Astrocyte of the cerebellum (primary cell): ENCODE measurements at regions not wholly inside any gene's neighbourhood (a gene's known extent, or its start where the extent isn't known, plus 50 kb on each side); places are given as distances from the start of the nearest gene placed in this dataset.
"Not testable (repeated sequence)": the region's sequence is repeated elsewhere in the genome, so short reads cannot be mapped to it uniquely, and the experiment has no call there.

Experiments used
- DNase-seq: peaks from one replicate; pipeline ENCODE4 v3.0.0-alpha.2; 2011; ENCODE audit warnings: low read depth
- H3K4me3 ChIP-seq: 2 replicates; pipeline ENCODE4 v1.5.1; 2011; ENCODE audit warnings: mild to moderate bottlenecking, low read depth, low read length, moderate library complexity
- CTCF ChIP-seq: IDR thresholded peaks from 2 replicates; pipeline ENCODE4 v1.5.1; 2012; ENCODE audit warnings: low read length, low read depth, moderate library complexity, mild to moderate bottlenecking; ENCODE audit errors: missing control alignments
- in situ Hi-C: cut with HindIII; loops from 2 replicates; pipeline ENCODE4 v1.10.0; 2017; ENCODE audit warnings: low sequenced_read_pairs

GRCh38 chr14:42499137-42499536 lies 892.5 kb downstream of the LRFN5 start:
- TF ChIP-seq CTCF, result no peak
- in situ Hi-C loops, result no loop called here
- no peak for DNase-seq
- no peak overlapping the region for H3K4me3 ChIP-seq

GRCh38 chr14:42490536-42490935 lies 883.9 kb downstream of the LRFN5 start:
- no peak for TF ChIP-seq CTCF
- in situ Hi-C loops, result no loop called here
- DNase-seq, result no peak
- H3K4me3 ChIP-seq, result no peak overlapping the region

- no peak overlapping the region for H3K4me3 ChIP-seq
- in situ Hi-C loops, result no loop called here
- TF ChIP-seq CTCF, result no peak
- DNase-seq, result no peak
Observed at GRCh38 chr14:42488965-42489364, 882.3 kb downstream of the LRFN5 start.

GRCh38 chr14:42482345-42482971 lies 875.8 kb downstream of the LRFN5 start:
- not testable (repeated sequence) for DNase-seq

GRCh38 chr14:42481714-42482113 lies 875.0 kb downstream of the LRFN5 start:
- DNase-seq, H3K4me3 ChIP-seq, in situ Hi-C loops: not testable (repeated sequence)

More at GRCh38 chr14:42482345-42482971, 875.8 kb downstream of the LRFN5 start:
- in situ Hi-C loops, H3K4me3 ChIP-seq: not testable (repeated sequence)

- TF ChIP-seq CTCF, result no peak
- DNase-seq, result no peak
- H3K4me3 ChIP-seq, result no peak overlapping the region
- in situ Hi-C loops, result no loop called here
Observed at GRCh38 chr14:42480255-42480654, 873.6 kb downstream of the LRFN5 start.

- no peak for TF ChIP-seq CTCF
- in situ Hi-C loops, result no loop called here
- H3K4me3 ChIP-seq, result no peak overlapping the region
- no peak for DNase-seq
Observed at GRCh38 chr14:42475289-42475688, 868.6 kb downstream of the LRFN5 start.

GRCh38 chr14:42470427-42470719 lies 863.7 kb downstream of the LRFN5 start:
- H3K4me3 ChIP-seq, result no peak overlapping the region
- no peak for TF ChIP-seq CTCF
- in situ Hi-C loops, result no loop called here
- no peak for DNase-seq
